A549 (cell line): ENCODE measurements at regions not wholly inside any gene's neighbourhood (a gene's known extent, or its start where the extent isn't known, plus 50 kb on each side); places are given as distances from the start of the nearest gene placed in this dataset.

Experiments
- CTCF ChIP-seq: fragments of >200 bp; sonication (Bioruptor Twin); formaldehyde crosslinking; IDR thresholded peaks from 3 replicates; pipeline ENCODE4 v1.5.1; 2016
- FOSB ChIP-seq: fragments of 250-450 bp; sonication (Bioruptor Pico); IDR thresholded peaks from 2 replicates; pipeline ENCODE4 v1.5.0; 2020; ENCODE audit warnings: mild to moderate bottlenecking, moderate library complexity
- KDM1A ChIP-seq: fragments of 200-600 bp; sonication (generic); IDR thresholded peaks from 2 replicates; pipeline ENCODE4 v1.6.1; 2016; ENCODE audit warnings: low read depth, mild to moderate bottlenecking
- KDM5A ChIP-seq: fragments of 200-600 bp; sonication (generic); IDR thresholded peaks from 2 replicates; pipeline ENCODE4 v1.6.1; 2016; ENCODE audit warnings: antibody characterized with exemption, mild to moderate bottlenecking
- MAZ ChIP-seq: fragments of 150-350 bp; IDR thresholded peaks from 2 replicates; pipeline ENCODE4 v1.6.1; 2014; ENCODE audit warnings: antibody characterized with exemption, low read depth, low read length, borderline replicate concordance
- POLR2A ChIP-seq: IDR thresholded peaks from 2 replicates; pipeline ENCODE4 v1.6.1; 2012; ENCODE audit warnings: mild to moderate bottlenecking, low read length
- RAD21 ChIP-seq, 2 experiments: fragments of >200 bp in 1 of 2; sonication (Bioruptor Twin) in 1 of 2; formaldehyde crosslinking in 1 of 2; IDR thresholded peaks in 1 of 2; conservative IDR thresholded peaks in 1 of 2; 2 replicates in 1 of 2; 3 replicates in 1 of 2; pipeline ENCODE4 v1.6.1; 2012 to 2018; ENCODE audit warnings: inconsistent platforms in 1 of 2
- REST ChIP-seq: fragments of 200-600 bp; sonication (generic); IDR thresholded peaks from 2 replicates; pipeline ENCODE4 v1.6.1; 2016; ENCODE audit warnings: antibody characterized with exemption, mild to moderate bottlenecking, moderate library complexity
- TP53 ChIP-seq: fragments of 250-450 bp; sonication (Bioruptor Pico); IDR thresholded peaks from 2 replicates; pipeline ENCODE4 v1.5.0; 2021; ENCODE audit warnings: mild to moderate bottlenecking, moderate library complexity

GRCh38 chr11:42555190-42555589 is 756.6 kb upstream of the API5 start:
- TF ChIP-seq CTCF (no peak), POLR2A (no peak), RAD21 (conservative IDR thresholded peaks at IDR 0.05 in 1 of 2, IDR thresholded peaks at IDR 0.05 in 1 of 2) (no peak), MAZ (no peak), REST (no peak), FOSB (CRISPR knock-in tag) (no peak), KDM1A (no peak), KDM5A (no peak), TP53 (CRISPR knock-in tag) (no peak)
